ENCODE measurements at regions not wholly inside any gene's neighbourhood (a gene's known extent, or its start where the extent isn't known, plus 50 kb on each side); places are given as distances from the start of the nearest gene placed in this dataset.

DNA sequence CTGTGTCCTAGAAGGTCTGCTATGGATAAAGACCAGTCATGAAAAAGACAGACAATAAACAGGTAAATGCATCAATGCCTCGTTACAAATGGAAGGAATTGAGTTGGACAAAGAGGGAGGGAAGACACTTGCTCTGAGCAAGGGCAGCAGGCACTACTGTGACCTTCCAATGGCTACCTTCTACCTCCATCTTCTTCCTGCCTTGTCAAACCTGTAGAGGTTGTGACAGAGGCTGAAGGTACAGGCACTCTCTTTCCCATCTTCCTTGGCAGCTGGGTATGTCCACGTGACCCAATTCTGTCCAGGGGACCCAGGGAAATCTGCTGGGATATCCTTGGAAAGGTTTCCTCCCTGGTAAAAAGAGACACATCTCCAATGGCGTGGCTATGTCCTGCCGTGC, 274.8 kb downstream of the TFAP2C start:
- TF ChIP-seq, protein P1, sequence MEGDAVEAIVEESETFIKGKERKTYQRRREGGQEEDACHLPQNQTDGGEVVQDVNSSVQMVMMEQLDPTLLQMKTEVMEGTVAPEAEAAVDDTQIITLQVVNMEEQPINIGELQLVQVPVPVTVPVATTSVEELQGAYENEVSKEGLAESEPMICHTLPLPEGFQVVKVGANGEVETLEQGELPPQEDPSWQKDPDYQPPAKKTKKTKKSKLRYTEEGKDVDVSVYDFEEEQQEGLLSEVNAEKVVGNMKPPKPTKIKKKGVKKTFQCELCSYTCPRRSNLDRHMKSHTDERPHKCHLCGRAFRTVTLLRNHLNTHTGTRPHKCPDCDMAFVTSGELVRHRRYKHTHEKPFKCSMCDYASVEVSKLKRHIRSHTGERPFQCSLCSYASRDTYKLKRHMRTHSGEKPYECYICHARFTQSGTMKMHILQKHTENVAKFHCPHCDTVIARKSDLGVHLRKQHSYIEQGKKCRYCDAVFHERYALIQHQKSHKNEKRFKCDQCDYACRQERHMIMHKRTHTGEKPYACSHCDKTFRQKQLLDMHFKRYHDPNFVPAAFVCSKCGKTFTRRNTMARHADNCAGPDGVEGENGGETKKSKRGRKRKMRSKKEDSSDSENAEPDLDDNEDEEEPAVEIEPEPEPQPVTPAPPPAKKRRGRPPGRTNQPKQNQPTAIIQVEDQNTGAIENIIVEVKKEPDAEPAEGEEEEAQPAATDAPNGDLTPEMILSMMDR (IDR thresholded peaks at IDR 0.05; ENCODE audit: poor library complexity, severe bottlenecking) = no peak
- TF ChIP-seq TAF1 (IDR thresholded peaks at IDR 0.05; ENCODE audit: low read depth) (no peak), MXI1 (conservative IDR thresholded peaks at IDR 0.05; ENCODE audit: poor library complexity, severe bottlenecking) (no peak), EP300 (conservative IDR thresholded peaks at IDR 0.05; ENCODE audit: poor library complexity, severe bottlenecking) (no peak), EZH2 (IDR thresholded peaks at IDR 0.05; ENCODE audit: borderline replicate concordance, insufficient read depth, low read length, poor library complexity, severe bottlenecking) (no peak), POLR2AphosphoS5 (IDR thresholded peaks at IDR 0.05) (no peak), SMC3 (conservative IDR thresholded peaks at IDR 0.05; ENCODE audit: poor library complexity) (no peak), REST (IDR thresholded peaks at IDR 0.05; ENCODE audit: borderline replicate concordance) (no peak)
